GM21423 (cell line): ENCODE measurements at regions not wholly inside any gene's neighbourhood (a gene's known extent, or its start where the extent isn't known, plus 50 kb on each side); places are given as distances from the start of the nearest gene placed in this dataset.
"Not testable (repeated sequence)": the region's sequence is repeated elsewhere in the genome, so short reads cannot be mapped to it uniquely, and the experiment has no call there.

Experiments used
- ATAC-seq: cut with Tn5 transposase; IDR thresholded peaks from one replicate; pipeline ENCODE4 v1.9.1; 2021; ENCODE audit warnings: mild to moderate bottlenecking, moderate library complexity; ENCODE audit not compliant: unreplicated experiment

DNA sequence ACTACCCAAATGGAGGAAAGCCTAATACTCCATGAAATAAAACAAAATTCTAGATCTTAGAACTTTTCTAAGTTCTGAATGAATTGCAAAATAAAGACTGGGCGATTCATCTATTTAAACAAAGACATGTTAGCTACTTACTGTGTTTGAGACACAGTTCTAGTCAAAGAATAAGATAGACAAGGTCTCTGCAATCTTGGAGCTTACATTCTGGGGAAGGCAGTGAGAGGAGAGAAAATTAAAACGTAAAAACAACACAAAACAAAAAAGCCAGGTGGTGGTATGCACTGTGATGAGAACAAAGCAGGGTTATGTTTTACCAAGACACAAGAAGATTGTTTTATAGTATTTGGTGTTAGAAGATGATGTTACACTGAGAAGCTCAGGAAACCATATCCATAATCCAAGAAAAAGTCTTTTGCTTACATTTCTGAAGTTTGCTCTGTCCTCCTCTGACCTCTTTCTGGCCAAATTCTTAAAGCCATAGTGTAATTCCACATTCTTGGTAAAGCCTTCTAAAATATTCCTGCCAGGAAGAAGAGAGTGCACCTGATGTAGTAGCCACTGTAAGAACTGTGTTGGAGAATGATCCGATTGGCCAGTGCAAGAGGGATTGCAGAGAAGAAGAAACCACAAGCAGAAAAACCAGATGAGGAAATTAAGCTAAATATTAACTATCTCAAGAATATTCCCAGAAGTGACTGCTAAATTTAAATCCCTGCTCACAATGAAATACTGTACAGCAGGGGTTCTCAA is 218.4 kb downstream of the PCSK1 start:
- ATAC-seq = no peak

DNA sequence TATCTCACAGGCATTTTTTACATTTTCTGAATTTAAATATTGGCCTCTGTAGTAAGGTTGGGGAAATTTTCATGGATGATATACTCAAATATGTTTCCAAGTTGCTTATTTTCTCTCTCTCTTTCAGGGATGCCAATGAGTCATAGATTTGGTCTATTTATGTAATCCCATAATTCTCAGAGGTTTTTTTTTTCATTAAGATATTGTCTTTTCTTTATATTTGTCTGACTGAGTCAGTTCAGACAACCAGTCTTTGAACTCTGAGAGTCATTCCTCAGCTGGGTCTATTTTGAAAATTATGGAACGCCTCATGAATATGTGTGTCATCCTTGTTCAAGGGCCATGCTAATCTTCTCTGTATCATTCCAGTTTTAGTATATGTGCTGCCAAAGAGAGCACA is 223.2 kb downstream of the PCSK1 start:
- no peak for ATAC-seq

DNA sequence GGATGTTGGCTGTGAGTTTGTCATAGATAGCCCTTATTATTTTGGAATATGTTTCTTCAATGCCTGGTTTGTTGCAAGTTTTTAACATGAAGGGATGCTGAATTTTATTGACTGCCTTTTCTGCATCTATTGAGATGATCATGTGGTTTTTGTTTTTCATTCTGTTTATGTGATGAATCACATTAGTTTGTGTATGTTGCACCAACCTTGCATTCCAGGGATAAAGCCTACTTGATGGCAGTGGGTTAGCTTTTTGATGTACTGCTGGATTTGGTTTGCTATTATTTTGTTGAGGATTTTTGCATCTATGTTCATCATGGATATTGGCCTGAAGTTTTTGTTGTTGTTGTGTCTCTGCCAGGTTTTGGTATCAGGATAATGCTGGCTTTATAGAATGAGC is 225.6 kb downstream of the PCSK1 start:
- ATAC-seq = no peak

DNA sequence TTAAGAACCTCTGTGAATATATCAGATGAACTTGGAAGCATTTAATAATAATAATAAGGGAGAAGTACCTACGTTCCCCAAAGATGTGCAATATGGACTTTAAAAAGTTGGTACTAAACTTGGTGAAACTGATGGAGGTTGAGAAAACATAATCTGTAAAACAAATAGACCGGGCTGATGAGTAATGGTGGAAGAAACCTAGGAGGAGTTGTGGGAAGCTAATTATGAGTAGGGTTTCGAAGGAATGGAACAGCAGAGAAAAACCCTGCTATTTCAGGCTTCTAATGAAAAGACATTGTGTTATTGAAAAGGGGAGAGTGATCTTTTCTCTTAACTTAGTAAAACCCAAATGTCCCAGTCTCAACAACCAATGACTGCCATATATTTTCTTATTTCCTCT is 229.3 kb downstream of the PCSK1 start:
- ATAC-seq = no peak

DNA sequence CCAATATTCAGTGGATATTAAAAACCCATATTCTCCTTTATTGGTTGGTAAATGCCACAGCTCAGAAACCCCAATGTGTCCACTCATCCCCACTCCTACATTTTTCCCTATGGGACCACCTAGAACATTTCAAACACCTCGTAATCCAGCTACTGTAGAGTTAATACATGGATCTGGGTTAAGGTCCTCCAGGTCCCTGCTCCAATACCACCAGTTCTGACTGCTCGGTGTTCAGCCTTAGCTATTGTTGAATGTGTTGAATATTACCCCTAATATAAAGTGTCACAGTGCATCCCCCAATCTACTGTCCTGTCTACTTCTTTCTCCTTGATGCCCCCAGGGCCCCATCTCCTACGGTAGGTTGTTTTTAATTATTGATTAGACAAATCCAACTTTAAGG is 231.5 kb downstream of the PCSK1 start:
- ATAC-seq = no peak

DNA sequence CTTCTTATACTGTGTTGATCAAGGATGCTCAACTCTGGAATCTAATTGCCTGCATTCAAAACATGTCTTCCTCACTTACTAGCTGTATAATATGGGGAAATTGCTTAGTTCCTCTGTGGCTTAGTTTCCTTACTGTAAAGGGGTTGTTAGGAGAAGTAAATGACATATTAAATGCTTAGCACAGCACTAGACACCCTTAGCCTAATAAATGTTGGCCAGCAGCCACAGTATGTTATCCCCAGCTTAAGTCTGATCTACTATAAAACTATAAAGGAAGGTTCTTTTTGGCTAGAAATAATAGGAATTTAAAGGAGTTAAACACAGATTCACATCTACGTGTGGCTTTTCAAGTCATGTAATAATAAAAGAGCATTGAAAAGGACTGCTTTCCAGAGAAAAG is 232.4 kb downstream of the PCSK1 start:
- ATAC-seq = no peak

DNA sequence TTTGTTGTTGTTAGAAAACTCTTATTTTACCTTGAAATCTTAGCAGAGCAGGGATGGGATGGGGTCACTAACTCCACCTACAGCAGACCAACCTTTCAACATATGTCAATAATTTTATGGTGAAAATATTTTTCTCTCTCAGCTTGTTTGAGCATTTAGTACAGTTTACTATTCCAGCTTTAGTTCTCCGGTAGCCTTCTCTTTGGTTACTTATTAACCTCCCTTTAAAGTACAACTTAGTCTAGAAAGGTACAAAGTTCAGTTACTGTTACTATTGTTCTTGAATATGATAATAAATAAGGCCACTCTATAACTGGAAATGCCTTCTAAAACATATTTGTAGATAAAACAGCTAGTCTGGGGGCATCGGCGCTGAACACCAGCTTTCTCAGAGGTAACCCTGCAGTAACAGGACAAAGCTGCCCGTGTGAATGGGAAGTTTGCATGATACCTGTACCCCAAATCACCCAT is 233.3 kb downstream of the PCSK1 start:
- no peak for ATAC-seq

DNA sequence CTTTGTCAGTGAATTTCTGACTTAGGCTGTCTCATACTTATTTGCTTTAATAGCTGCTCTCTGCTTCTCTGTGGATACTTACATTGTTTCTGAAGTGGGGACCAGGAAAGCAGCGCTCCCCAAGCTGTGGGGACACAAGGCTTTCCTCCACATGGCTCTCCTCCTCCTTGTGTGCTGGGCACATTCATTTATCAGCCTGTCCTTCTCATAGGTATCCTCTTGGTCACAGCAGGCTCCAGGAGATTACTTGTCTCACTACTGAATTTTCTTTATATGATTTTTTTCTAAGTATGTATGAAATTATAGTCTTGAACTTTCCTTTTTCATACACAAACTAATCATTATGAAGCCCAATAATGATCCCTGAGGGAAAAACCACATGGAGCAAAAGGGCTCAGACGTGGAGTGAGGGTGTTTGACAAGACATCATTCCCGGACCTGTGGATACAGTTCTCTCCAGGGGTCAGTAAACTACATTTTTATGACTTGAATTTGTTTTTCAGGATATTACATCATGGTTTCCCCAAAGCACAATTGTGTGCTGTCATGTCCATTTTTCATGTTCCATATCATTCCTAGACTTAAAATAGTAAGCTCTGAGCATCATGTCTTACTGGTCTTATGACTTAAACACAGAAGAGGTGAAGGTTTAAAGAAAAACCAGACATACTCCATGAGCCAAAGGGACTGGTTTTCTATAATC is 234.5 kb downstream of the PCSK1 start:
- no peak for ATAC-seq

DNA sequence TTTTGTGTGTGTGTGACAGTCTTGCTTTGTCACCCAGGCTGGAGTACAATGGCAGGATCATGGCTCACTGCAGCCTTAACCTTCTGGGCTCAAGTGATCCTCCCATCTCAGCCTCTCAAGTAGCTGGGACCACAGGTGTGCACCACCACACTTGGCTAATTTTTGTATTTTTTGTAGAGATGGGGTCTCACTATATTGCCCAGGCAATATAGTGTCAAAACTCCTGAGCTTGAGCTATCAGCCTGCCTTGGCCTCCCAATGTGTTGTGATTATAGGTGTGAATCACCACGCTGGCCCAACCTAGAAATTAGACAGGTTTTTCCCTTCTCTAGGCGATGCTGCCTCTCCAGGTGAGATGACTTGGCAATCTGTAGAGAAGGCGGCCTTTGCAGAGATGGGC is 235.3 kb downstream of the PCSK1 start:
- not testable (repeated sequence) for ATAC-seq

DNA sequence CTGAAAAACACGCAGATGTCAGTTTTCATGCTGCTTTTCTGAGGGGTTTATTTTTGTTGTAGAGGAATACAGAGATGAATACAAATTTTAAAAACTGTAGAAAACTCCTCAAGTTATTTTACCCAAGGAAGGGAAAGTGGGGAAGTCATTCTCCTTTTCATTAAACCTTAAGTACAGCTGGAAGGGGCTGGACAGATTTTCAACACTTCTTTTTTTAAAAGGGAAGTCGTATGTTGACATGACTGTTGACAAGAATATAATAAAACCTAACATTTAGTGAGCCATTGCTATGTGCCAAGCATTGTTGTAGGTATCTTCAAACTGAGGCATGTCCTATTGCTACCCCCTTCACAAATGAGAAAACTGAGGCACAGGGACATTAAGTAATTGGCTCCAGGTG is 235.7 kb upstream of the ELL2 start:
- ATAC-seq = no peak

DNA sequence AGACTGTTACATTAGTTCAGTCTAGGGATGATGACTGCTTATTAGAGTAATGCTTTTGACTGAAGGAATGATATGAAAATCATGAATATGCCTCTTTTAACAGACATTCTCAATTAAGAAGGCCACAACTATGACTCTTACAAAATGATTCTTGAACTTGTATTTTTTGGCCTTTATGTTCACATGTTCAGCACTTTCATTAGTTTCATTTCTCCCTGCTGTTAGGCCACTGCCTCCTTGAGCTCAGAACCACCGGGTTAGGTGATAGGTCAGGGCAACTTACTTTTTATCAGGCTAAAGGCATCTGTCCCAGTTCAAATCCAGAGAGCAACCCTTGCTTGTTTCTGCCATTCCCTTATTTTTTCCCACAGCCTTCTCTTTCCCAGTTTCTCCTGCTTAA is 235.2 kb upstream of the ELL2 start:
- no peak for ATAC-seq

DNA sequence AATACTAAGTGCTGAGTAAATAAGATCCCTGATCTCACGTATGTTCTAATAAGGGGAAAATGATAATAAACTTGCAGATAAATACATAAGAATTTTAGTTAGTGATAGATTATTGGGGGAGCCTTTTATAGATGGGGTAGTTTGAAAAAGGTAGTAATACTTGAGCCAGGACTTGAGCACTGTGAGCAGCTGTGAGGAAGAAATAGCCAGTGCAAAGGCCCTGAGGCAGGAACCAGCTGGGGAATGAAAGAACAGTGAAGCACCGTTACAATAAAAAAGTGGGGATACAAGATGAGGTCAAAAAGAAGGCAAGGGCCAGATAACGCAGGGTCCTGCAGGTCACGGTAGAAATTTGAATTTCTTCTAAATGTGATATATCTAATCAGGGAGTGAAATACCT is 234.8 kb upstream of the ELL2 start:
- no peak for ATAC-seq

DNA sequence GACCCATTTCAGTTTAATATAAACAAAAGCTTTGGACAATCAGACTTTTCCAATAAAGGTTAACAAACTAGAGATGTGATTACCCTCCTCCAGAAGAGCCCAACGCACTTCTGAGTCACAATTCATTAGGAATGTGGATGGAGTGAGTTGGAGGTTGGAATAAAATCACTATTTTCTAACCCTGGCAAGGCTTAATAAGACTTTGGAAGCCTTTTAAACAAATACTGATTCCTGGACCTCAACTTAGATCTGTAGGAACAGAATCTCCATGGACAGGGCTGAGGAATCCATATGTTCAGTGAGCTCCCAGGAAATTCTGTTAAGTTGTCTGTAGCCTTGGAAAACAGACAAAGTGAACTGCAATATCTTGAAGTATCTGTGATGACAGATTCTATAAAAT is 233.5 kb upstream of the ELL2 start:
- no peak for ATAC-seq

DNA sequence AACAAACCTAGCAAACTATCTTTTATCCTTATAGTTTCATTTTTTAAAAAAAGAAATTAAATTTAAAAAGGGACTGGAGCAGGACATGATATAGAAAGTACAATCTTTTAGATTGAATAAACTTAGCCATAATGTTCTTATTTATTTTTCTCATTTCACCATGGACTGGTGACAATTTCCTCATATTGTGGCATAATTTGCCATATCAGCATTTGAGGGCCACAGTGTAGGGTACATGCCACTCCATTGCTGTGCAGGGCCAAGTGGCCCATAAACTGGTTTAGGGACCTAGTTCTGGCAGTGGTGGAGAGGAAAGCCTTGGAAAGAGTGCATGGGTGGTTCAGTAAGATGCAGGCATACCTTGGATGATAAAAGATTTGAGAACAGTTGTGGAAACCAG is 232.9 kb upstream of the ELL2 start:
- no peak for ATAC-seq

DNA sequence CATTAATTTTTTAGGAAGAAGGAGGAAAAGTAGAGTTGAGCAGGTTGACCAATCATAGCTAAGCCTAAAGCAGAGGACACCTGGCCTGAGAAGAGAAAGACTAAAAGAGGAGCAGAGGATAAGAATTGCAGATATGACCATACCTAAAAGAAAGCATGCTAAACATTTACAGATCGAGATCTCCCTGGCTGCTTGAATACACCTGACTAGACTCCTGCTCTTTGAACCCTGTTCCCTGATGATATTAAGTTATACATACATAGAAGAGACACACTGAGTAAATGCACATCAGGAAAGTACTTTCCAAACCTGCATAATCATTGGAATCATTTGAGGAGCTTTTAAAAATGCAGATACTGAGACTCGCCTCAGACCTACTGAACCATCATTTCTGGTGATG is 232.3 kb upstream of the ELL2 start:
- no peak for ATAC-seq

DNA sequence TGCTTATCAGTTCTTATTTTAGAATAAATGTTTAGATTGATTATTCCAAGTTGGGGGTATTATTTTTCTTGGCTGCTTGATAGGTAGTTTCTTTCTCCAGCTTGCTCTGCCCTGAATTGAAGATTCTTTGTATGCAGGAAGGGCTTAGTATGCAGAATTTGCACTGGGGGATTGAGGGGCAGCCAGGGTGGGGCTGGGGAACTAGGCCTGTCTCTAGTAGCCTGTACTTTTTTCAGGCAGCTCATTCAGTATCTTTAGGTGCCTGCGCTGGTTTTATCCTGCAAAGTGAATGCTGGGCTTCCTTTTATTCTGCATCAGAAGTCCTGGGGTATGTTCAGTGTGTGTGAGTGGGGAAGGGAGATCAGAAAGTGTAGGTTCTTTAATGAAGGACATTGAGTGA is 228.3 kb upstream of the ELL2 start:
- no peak for ATAC-seq

DNA sequence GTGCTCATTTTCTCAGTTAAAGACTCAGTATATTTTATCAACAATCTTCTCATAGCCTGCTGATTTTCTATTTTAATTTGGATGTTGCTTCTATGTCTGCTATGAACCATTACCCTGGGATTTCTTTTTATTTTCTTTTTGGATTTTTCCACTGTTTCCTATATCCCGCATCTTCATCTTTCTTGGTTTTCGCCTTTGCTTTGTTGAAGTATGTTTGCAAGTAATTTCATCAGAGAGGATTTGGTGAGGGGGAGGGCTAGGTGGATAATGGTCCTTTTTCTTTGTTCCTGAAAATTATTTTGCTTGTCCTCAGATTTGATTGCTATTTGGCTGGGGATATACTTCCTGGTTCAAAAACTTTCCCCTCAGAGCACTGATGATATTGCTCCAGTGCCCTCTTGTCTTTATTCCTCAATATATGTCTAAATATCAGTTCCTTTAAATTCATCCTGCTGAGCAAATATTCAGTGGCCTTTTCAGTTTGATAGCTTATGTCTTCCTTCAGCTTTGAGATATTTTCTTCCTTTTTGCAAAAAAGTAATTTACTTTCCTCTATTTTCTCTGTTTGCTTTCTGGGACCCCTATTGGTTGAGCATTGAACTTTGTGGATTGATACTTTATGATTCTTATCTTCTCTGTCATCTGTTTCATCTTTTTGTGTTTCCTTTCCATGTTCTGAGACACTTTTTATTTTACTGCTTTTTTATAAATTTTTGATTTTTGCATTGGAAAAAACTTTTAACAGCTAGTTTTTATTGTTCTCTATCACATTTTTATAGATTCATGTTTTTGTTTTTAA is 227.6 kb upstream of the ELL2 start:
- no peak for ATAC-seq

DNA sequence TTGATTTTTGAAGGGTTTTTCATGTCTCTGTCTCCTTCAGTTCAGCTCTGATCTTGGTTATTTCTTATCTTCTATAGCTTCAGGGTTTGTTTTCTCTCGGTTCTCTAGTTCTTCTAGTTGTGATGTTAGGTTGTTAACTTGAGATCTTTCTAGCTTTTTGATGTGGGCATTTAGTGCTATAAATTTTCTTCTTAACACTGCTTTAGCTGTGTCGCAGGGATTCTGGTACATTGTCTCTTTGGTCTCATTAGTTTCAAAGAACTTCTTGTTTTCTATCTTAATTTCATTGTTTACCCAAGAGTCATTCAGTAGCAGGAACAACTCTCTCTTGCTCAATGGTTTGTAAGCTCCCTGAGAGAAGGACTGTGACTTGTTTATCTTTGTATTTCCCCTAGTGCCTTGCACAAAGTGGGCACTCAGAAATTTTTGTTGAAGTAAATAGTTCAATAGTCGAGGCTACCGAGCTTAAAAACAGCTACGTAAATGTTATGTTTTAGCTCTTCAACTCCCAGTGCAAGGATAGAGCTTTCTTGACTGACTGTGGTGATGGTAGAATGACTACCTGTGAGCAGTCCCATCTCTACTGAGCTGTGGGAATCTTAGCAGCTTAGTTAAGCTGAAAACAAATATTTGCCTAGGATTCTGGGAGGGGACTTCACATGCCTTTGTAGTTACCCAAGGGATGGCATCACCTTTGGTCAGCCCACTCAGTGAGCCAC is 225.8 kb upstream of the ELL2 start:
- no peak for ATAC-seq

DNA sequence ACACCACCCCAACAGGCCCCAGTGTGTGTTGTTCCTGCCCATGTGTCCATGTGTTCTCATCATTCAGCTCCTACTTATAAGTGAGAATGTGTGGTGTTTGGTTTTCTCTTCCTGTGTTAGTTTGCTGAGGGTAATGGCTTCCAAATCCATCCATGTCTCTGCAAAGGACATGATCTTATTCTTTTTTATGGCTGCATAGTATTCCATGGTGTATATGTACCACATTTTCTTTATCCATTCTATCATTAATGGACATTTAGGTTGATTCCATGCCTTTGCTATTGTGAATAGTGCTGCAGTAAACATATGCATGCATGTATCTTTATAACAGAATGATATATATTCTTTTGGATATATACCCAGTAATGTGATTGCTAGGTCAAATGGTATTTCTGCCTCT is 222.9 kb upstream of the ELL2 start:
- ATAC-seq = not testable (repeated sequence)

DNA sequence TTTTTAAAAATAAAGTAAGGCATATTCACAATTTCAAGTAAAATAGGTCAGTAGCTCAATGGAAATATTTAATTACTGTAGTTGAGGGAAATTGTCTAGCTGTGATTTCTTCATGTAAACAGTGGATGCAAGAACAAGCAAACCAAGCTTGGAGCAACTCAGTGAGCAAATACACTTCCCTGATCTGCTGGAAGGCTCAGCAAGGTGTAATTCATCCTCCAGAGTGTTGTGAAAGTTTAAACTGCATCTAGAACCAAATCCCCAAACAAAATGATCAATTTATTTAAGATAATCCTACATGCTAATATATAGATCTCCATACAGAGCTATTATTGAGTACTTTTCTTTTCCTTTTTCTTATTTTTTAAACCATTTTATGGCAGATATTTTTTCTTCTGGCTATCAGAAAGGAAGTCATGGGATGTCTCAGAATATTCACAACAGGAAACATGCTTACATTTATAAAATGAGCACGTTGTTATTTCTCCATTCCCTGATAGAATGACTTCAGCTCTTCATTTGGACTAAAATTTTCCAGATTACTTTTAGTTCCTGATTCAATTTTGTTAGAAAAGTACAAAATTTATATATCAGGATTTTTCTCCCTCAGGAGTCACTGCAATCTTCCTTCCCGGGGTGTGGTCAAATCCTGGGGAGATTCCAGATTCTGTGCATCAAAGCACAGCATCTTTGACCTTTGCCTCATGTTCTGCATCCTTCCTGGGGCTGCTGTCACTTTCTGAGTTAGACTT is 219.2 kb upstream of the ELL2 start:
- ATAC-seq = no peak
